ENCODE measurements at regions not wholly inside any gene's neighbourhood (a gene's known extent, or its start where the extent isn't known, plus 50 kb on each side); places are given as distances from the start of the nearest gene placed in this dataset.

DNA sequence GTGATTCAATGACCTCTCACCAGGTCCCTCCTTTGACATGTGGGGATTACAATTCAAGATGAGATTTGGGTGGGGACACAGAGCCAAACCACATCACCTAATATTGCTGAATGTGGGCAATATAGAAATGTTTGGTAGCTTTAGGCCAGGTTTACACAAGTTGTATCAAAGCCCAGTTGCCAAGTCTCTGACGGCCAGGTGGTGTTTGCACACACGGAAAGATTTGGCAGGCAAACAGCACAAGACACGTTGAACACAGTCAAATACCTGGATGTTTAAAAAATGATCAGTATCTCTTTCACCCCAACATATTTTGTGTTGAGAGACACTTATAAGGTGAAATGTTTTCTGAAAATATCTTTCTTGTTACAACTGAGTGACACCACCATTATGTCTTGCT lies 294.4 kb upstream of the MKI67 start:
- H3K36me3 ChIP-seq (ENCODE audit: insufficient read depth, low read length), result no peaks in the 10 kb centered on the region
- no peaks in the 10 kb centered on the region for H3K27me3 ChIP-seq (ENCODE audit: low read length)
- no peaks in the 10 kb centered on the region for H3K4me1 ChIP-seq (ENCODE audit: low read length)
- no peak for DNase-seq
- no peak overlapping the region for H3K4me2 ChIP-seq (ENCODE audit: low read depth, low read length, poor library complexity, severe bottlenecking)
- no peaks in the 10 kb centered on the region for H4K20me1 ChIP-seq (ENCODE audit: insufficient read depth, low read depth, low read length)
- H2AFZ ChIP-seq (ENCODE audit: low read length), result no peak overlapping the region
- H3K9me3 ChIP-seq (ENCODE audit: low read length), result no peaks in the 10 kb centered on the region
- no peaks in the 10 kb centered on the region for H3K79me2 ChIP-seq (ENCODE audit: low read length)
- H3K9me2 ChIP-seq (replicated peaks; ENCODE audit: insufficient read depth, low read length), result no peaks in the 10 kb centered on the region
- no peak overlapping the region for H3K27ac ChIP-seq (ENCODE audit: low read length)
- no peak overlapping the region for H3K9ac ChIP-seq (ENCODE audit: low read length)
- no peak overlapping the region for H3K4me3 ChIP-seq (ENCODE audit: low read length)

DNA sequence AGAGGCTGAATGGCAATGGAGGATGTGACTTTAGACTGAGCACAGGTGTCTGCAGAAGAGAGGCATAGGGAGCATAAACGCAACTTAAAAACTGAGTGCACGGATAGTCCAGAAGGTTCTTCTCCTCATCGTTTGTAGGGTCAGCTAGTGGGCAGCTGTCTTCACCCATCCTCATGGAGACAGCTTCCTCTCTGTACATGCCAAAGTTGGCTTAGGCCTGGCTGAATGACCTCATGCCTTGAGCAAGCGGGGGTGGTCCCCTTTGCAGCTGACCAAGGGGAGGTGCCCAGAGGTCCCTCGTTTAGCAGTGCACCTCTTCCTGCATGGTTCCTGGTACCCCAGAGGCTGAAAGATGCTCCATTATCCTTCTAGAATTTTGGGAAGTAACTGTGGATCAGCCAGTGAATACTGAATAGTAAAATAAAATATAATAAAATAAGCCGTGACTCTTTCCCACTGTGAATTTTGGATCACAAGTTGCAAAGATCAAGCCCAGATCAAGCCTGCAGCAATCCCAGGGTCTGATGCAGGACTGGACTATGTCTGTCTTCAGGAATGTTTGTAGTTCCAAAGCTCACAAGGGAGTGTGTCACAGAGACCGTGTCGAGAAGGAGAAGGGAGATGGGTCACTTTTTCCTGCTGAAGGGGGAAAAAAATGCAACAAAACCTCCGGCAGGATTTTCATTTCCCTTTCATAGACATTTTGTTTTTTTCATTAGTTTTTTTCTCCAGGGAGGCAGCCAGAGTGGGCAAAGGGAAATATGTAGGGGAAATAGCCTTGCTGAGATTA lies 295.3 kb upstream of the MKI67 start:
- no peak overlapping the region for H3K27ac ChIP-seq (ENCODE audit: low read length)
- DNase-seq, result no peak
- no peaks in the 10 kb centered on the region for H3K9me2 ChIP-seq (replicated peaks; ENCODE audit: insufficient read depth, low read length)
- no peaks in the 10 kb centered on the region for H3K27me3 ChIP-seq (ENCODE audit: low read length)
- no peaks in the 10 kb centered on the region for H4K20me1 ChIP-seq (ENCODE audit: insufficient read depth, low read depth, low read length)
- no peaks in the 10 kb centered on the region for H3K79me2 ChIP-seq (ENCODE audit: low read length)
- no peaks in the 10 kb centered on the region for H3K36me3 ChIP-seq (ENCODE audit: insufficient read depth, low read length)
- H3K9ac ChIP-seq (ENCODE audit: low read length), result no peak overlapping the region
- no peak overlapping the region for H3K4me2 ChIP-seq (ENCODE audit: low read depth, low read length, poor library complexity, severe bottlenecking)
- no peak overlapping the region for H2AFZ ChIP-seq (ENCODE audit: low read length)
- H3K9me3 ChIP-seq (ENCODE audit: low read length), result no peaks in the 10 kb centered on the region
- H3K4me1 ChIP-seq (ENCODE audit: low read length), result no peaks in the 10 kb centered on the region
- H3K4me3 ChIP-seq (ENCODE audit: low read length), result no peak overlapping the region

DNA sequence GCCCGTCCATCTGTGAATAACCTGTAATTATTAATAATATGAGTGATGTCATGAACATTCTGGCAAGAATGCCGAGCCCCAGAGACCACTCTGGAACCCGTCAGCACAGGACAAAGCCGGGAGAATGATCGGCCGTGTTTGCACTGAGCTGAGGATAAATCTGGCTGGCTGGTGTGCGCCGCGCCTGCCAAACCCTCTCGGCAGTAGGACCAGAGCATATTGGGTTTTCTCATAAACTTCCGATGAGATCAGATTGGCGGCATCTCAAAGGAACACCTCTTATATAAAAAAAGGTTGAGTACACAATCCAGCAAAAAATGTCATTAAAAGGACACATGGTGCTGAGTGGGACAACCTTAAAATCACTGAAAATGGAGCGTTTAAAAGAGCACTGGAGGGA lies 296.0 kb upstream of the MKI67 start:
- Histone ChIP-seq H3K4me3 (ENCODE audit: low read length) (no peak overlapping the region), H3K9me3 (ENCODE audit: low read length) (no peaks in the 10 kb centered on the region), H4K20me1 (ENCODE audit: insufficient read depth, low read depth, low read length) (no peaks in the 10 kb centered on the region), H3K27me3 (ENCODE audit: low read length) (no peaks in the 10 kb centered on the region), H3K9ac (ENCODE audit: low read length) (no peak overlapping the region), H3K9me2 (replicated peaks; ENCODE audit: insufficient read depth, low read length) (no peaks in the 10 kb centered on the region), H3K79me2 (ENCODE audit: low read length) (no peaks in the 10 kb centered on the region), H3K27ac (ENCODE audit: low read length) (no peak overlapping the region), H2AFZ (ENCODE audit: low read length) (no peak overlapping the region), H3K4me2 (ENCODE audit: low read depth, low read length, poor library complexity, severe bottlenecking) (no peak overlapping the region), H3K4me1 (ENCODE audit: low read length) (no peaks in the 10 kb centered on the region), H3K36me3 (ENCODE audit: insufficient read depth, low read length) (no peaks in the 10 kb centered on the region)
- DNase-seq, result no peak

DNA sequence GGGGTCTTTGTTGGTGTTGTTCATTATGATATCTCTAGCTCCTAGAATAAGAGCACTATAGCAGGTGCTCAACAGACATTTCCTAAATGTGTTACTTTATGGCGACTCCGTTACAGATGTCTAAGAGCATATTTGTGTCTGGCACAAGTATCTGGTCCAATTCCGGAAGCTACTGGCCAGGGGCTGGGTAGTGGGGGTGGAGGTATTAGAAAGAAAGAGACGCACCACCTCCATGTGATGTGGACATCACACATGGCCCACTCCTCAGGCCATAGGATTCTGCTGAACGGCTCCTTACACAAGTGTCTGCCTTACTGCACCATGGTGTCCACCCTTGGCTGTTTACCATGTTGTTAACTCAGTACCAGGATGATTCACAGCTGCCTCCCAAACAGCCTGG lies 296.8 kb upstream of the MKI67 start:
- Histone ChIP-seq H3K9ac (ENCODE audit: low read length) (no peak overlapping the region), H3K4me3 (ENCODE audit: low read length) (no peak overlapping the region), H4K20me1 (ENCODE audit: insufficient read depth, low read depth, low read length) (no peaks in the 10 kb centered on the region), H3K4me1 (ENCODE audit: low read length) (no peaks in the 10 kb centered on the region), H3K9me3 (ENCODE audit: low read length) (no peaks in the 10 kb centered on the region), H3K79me2 (ENCODE audit: low read length) (no peaks in the 10 kb centered on the region), H2AFZ (ENCODE audit: low read length) (no peak overlapping the region), H3K9me2 (replicated peaks; ENCODE audit: insufficient read depth, low read length) (no peaks in the 10 kb centered on the region), H3K36me3 (ENCODE audit: insufficient read depth, low read length) (no peaks in the 10 kb centered on the region), H3K4me2 (ENCODE audit: low read depth, low read length, poor library complexity, severe bottlenecking) (no peak overlapping the region), H3K27ac (ENCODE audit: low read length) (no peak overlapping the region), H3K27me3 (ENCODE audit: low read length) (no peaks in the 10 kb centered on the region)
- DNase-seq, result no peak

DNA sequence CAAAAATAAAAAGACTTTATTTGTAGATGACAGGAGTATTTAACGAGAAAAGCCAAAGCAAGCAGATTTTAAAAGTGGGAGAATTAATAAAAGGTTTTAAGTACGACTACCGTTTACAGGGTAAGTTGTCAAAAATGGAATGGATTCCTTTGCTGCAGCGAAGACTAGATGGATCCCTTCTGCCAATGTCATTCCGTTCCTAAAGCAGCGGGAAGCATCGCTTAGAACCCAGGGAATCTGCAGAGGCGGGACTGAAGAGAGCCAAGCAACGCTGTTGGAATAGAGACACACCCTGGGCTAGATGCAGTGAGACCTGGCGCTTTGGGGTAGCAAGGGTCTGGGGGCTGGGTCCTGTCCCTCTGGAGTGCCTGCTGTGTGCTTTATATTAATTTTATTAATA lies 303.1 kb upstream of the MKI67 start:
- Histone ChIP-seq H2AFZ (ENCODE audit: low read length) (no peak overlapping the region), H4K20me1 (ENCODE audit: insufficient read depth, low read depth, low read length) (no peaks in the 10 kb centered on the region), H3K4me2 (ENCODE audit: low read depth, low read length, poor library complexity, severe bottlenecking) (no peak overlapping the region), H3K79me2 (ENCODE audit: low read length) (no peaks in the 10 kb centered on the region), H3K4me1 (ENCODE audit: low read length) (no peaks in the 10 kb centered on the region), H3K9me3 (ENCODE audit: low read length) (no peaks in the 10 kb centered on the region), H3K27ac (ENCODE audit: low read length) (no peak overlapping the region), H3K4me3 (ENCODE audit: low read length) (no peak overlapping the region), H3K27me3 (ENCODE audit: low read length) (no peaks in the 10 kb centered on the region), H3K9ac (ENCODE audit: low read length) (no peak overlapping the region), H3K36me3 (ENCODE audit: insufficient read depth, low read length) (no peaks in the 10 kb centered on the region), H3K9me2 (replicated peaks; ENCODE audit: insufficient read depth, low read length) (no peaks in the 10 kb centered on the region)
- no peak for DNase-seq

DNA sequence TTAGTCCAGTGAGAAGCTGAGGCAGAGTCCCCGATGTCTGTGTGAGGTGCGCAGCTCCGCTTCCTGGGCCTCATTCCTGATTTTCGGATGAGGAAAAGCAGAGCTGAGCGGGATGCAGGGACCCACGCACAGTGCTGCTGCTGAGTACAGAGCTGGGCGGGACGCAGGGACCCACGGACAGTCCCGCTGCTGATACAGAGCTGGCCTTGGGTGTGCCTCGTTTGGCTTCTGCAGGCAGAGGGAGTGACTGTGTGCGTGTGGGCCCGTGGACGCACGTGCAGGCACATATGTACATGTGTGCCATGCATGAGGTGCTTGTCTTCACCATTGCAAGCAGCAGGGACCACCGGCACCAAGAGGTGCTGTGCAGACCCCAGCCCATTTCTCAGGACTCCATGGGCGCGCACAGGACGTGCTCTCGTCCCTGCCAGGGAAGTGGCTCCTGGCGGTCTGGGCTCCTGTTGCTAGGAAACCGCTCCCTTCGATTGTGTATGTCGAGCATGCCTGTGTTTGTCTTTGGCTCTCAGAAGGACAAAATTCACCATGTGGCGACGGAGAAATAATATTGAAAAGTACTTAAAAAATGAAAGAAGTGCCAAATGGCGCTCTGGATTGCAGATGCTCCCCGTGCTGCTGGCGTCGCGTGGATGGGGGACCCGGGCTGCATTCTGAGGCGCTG lies 303.8 kb upstream of the MKI67 start:
- no peak overlapping the region for H3K27ac ChIP-seq (ENCODE audit: low read length)
- no peak overlapping the region for H2AFZ ChIP-seq (ENCODE audit: low read length)
- H3K4me2 ChIP-seq (ENCODE audit: low read depth, low read length, poor library complexity, severe bottlenecking), result no peak overlapping the region
- no peaks in the 10 kb centered on the region for H3K27me3 ChIP-seq (ENCODE audit: low read length)
- no peaks in the 10 kb centered on the region for H3K4me1 ChIP-seq (ENCODE audit: low read length)
- no peaks in the 10 kb centered on the region for H4K20me1 ChIP-seq (ENCODE audit: insufficient read depth, low read depth, low read length)
- no peaks in the 10 kb centered on the region for H3K79me2 ChIP-seq (ENCODE audit: low read length)
- no peaks in the 10 kb centered on the region for H3K9me2 ChIP-seq (replicated peaks; ENCODE audit: insufficient read depth, low read length)
- H3K36me3 ChIP-seq (ENCODE audit: insufficient read depth, low read length), result no peaks in the 10 kb centered on the region
- H3K4me3 ChIP-seq (ENCODE audit: low read length), result no peak overlapping the region
- H3K9me3 ChIP-seq (ENCODE audit: low read length), result no peaks in the 10 kb centered on the region
- no peak overlapping the region for H3K9ac ChIP-seq (ENCODE audit: low read length)
- DNase-seq, result no peak

DNA sequence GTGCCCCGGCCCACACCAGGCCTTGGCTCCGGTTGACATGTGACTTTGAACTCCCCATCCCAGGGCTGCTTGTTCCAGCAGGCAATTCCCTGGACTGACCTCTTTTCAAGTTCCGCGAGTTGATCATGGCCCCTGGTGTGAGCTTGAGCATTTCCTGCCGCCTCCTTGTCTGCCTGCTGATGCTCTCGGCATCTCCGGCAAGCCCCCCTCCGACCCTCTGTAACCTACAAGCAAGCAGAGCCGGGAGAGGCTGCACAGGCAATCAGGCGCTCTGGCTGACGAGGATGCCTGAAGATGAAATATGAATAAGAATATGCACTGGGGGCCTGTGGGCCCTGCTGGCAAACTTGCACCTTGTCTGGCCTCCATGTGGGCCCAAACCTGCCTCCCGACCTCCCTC lies 304.9 kb upstream of the MKI67 start:
- no peaks in the 10 kb centered on the region for H3K36me3 ChIP-seq (ENCODE audit: insufficient read depth, low read length)
- no peaks in the 10 kb centered on the region for H3K9me2 ChIP-seq (replicated peaks; ENCODE audit: insufficient read depth, low read length)
- H3K4me3 ChIP-seq (ENCODE audit: low read length), result no peak overlapping the region
- no peak overlapping the region for H2AFZ ChIP-seq (ENCODE audit: low read length)
- no peaks in the 10 kb centered on the region for H3K9me3 ChIP-seq (ENCODE audit: low read length)
- no peaks in the 10 kb centered on the region for H3K27me3 ChIP-seq (ENCODE audit: low read length)
- no peaks in the 10 kb centered on the region for H4K20me1 ChIP-seq (ENCODE audit: insufficient read depth, low read depth, low read length)
- H3K4me1 ChIP-seq (ENCODE audit: low read length), result no peaks in the 10 kb centered on the region
- no peak overlapping the region for H3K9ac ChIP-seq (ENCODE audit: low read length)
- H3K4me2 ChIP-seq (ENCODE audit: low read depth, low read length, poor library complexity, severe bottlenecking), result no peak overlapping the region
- H3K79me2 ChIP-seq (ENCODE audit: low read length), result no peaks in the 10 kb centered on the region
- no peak overlapping the region for H3K27ac ChIP-seq (ENCODE audit: low read length)
- DNase-seq, result no peak

DNA sequence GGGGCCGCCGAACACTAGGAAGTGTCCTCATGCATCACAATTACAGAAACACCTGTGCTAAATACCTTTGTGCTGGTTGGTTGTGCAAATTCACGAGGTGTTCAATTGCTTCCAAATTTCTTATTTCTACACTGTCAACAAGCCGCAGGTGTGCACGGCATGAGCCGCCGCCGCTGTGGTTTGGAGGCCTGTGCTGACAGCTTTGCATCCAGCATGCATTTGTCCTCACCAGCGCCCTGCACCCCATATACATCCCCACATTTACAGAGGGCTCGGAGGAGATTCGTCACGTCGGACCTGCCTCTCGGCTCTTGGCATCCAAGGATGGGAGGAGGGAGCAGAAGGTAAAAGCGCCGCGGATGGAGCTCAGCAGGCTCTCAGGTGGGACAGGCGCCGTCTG lies 305.3 kb upstream of the MKI67 start:
- Histone ChIP-seq H3K36me3 (ENCODE audit: insufficient read depth, low read length) (no peaks in the 10 kb centered on the region), H3K4me2 (ENCODE audit: low read depth, low read length, poor library complexity, severe bottlenecking) (no peak overlapping the region), H3K27ac (ENCODE audit: low read length) (no peak overlapping the region), H3K27me3 (ENCODE audit: low read length) (no peaks in the 10 kb centered on the region), H3K9me3 (ENCODE audit: low read length) (no peaks in the 10 kb centered on the region), H3K9me2 (replicated peaks; ENCODE audit: insufficient read depth, low read length) (no peaks in the 10 kb centered on the region), H2AFZ (ENCODE audit: low read length) (no peak overlapping the region), H3K4me1 (ENCODE audit: low read length) (no peaks in the 10 kb centered on the region), H4K20me1 (ENCODE audit: insufficient read depth, low read depth, low read length) (no peaks in the 10 kb centered on the region), H3K9ac (ENCODE audit: low read length) (no peak overlapping the region), H3K4me3 (ENCODE audit: low read length) (no peak overlapping the region), H3K79me2 (ENCODE audit: low read length) (no peaks in the 10 kb centered on the region)
- DNase-seq, result no peak
